Stimulated activated CD8-positive, alpha-beta memory T cell treated with anti-CD3 and anti-CD28 coated beads, Interleukin-12 subunit alpha, Interleukin-12 subunit beta, amount 100 ng/mL, for 4 hours (primary cell): ENCODE measurements at regions not wholly inside any gene's neighbourhood (a gene's known extent, or its start where the extent isn't known, plus 50 kb on each side); places are given as distances from the start of the nearest gene placed in this dataset.

Source experiments
- DNase-seq: peaks from one replicate; pipeline ENCODE4 v3.0.0-alpha.2; 2020; ENCODE audit warnings: low read depth

DNA sequence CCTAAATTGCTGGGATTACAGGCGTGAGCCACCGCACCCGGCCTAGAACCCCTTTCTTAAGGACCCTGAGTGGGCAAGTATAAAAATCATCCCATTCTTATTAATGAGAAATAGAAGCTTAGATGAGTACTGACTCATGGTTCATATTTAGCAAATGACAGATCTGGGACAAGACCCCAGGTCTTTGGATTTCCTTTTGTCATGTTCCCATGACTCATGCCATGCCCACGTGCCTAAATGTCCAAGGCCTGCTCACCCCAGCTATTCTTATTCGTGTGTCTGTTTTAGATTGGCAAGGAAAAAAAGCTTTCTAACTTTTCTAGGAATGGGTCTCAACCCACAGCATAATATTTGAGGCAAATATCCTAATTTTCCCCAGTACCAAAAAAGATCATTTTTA lies 57.7 kb upstream of the RPS23 start:
- DNase-seq: no peak

- no peak for DNase-seq
Measured at GRCh38 chr5:82334856-82335255, 56.7 kb upstream of the RPS23 start.

DNA sequence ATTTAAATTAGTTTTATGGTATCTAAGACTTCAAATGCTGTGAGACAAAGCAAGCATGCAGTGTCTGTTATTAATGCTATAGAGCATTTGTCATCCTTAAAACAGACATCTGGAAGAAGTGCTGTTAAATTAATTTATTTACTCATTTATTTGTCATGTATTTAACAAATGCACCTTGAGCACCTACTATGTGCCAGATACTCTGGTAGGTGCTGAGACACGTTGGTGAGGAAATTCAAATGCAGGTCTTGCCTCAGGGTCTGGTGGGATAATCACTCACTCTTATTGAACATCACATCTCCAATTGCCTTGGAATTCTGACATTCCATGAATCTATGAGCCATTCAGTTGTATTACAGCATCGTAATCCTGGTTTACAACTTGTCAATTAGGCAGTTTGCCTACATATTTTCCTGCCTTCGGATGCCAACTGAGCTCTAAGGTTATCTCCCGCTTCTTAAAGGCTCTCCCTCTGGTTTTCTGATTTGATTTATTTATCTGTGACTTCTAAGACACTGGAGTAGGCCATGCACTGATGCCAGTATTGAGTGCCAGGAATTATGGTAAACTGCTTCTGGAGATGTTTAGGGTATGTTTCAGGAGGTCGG lies 56.0 kb upstream of the RPS23 start:
- no peak for DNase-seq

GRCh38 chr5:82332886-82333615 lies 54.9 kb upstream of the RPS23 start:
- no peak for DNase-seq

GRCh38 chr5:82332064-82332855 lies 54.1 kb upstream of the RPS23 start:
- no peak for DNase-seq

DNA sequence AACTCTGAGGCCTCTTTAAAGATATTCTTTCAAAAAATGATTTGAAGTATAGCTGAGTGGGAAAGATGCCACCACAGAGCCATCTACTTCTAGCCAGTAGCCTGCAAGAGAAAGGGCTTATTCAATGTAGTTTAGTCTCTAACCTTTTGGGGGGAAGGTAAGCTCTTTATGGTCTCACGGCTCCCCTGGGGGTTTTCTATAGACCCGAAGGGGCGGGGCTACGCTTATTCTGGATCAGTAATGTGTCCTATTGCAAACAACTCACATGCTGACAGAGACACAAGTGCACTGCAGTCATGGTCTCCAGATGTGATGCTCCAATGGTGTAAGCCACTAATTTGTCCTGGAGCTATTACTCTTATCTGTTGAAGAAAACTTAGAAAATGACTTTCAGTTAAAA lies 53.4 kb upstream of the RPS23 start:
- no peak for DNase-seq

DNA sequence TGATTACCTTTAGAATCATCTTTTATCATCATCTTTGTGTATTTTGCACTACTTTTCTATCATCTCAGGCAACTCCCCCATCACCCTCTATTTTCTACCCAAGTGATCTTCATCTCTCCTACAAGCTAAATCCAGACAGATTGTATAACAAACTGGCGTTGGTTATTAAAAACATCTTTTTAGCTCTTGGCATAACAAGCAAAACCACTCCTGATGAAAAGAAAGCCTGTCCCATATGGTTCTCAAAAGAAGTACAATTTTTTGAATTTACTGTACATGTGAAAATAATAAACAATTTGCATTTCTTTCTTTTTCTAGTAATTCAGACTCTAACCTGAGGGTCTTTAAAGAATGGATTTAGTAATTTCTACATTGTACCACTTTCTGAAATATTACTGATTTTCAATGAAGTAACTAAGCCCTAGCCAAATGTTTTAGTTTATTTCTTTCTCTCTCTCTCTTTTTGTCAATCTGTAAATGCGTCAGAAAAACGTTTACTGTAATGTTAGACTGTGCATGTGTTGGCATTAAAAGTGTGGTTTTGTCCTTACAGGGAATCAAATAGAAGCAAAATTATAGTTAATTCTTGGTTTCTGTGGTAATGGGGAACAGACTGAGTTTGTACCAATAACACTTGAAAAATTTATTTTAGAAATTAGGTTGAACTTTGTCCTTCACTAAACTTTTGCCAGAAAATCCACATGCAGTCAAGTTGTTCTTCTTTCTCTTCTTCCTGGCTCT lies 52.5 kb upstream of the RPS23 start:
- DNase-seq: no peak

DNA sequence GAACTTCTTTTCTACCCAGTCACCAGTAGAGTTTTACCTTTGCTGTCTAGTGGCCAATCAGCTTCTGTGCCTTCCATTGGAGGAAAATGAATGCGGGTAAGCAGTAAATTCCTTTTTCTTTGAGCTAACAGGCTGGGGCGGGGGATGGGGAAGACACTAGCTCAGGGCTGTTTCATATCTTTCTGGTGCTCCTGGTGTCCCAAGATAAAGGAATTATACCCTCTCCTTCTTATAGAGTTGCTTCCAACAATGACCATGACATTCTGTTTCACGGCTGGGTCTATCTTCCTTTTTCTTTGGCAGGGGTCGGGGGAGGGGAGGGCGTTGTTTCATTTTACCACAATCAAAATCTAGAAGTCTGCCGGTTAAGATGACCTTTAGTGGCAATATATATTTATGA lies 51.2 kb upstream of the RPS23 start:
- DNase-seq: no peak
